LNCAP (cell line): ENCODE measurements at regions not wholly inside any gene's neighbourhood (a gene's known extent, or its start where the extent isn't known, plus 50 kb on each side); places are given as distances from the start of the nearest gene placed in this dataset.

ENCODE experiments used
- TF ChIP-seq, protein P1 (sequence below): fragments of 450-650 bp; IDR thresholded peaks from 2 replicates; pipeline ENCODE4 v1.5.1; 2017; ENCODE audit warnings: mild to moderate bottlenecking

DNA sequence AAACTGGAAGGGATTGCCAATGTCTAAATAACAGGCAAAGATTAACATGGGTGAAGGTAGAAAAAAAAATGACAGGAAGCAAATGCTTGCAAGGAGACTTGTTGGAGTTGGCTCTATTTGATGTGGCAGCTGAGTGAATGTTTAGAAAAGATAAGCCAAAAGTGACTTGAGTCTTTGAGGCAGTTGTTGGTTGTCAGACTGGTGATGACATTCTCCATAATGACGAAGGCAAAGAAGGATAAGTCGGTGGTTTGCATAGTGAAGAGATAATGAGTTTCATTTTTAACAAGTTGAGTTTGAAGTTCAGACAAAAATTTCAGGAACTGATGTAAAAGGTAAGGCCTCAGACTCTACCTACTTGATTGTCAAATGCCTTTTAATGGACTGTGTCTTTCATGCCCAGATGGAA, 704.1 kb upstream of the SGO1 start:
- TF ChIP-seq, protein P1, sequence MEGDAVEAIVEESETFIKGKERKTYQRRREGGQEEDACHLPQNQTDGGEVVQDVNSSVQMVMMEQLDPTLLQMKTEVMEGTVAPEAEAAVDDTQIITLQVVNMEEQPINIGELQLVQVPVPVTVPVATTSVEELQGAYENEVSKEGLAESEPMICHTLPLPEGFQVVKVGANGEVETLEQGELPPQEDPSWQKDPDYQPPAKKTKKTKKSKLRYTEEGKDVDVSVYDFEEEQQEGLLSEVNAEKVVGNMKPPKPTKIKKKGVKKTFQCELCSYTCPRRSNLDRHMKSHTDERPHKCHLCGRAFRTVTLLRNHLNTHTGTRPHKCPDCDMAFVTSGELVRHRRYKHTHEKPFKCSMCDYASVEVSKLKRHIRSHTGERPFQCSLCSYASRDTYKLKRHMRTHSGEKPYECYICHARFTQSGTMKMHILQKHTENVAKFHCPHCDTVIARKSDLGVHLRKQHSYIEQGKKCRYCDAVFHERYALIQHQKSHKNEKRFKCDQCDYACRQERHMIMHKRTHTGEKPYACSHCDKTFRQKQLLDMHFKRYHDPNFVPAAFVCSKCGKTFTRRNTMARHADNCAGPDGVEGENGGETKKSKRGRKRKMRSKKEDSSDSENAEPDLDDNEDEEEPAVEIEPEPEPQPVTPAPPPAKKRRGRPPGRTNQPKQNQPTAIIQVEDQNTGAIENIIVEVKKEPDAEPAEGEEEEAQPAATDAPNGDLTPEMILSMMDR, result no peak

DNA sequence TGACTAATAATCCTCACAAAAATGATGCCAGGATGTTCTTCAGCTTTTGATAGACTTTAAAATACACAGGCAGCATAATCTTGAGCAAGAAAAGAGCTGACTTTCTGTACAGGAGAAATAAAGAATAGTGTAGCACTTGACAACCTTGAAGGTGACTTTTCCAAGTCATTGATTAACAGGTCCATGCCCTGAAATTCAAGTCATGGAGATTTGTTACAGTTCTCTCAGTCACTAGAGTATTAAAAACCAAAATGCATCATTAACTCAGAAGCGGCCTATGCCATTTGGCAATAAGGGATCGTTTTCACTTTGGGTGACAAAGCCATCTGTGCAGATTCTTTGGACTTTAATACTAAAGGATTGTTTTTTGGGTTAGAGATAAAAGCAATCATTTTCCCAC, 692.7 kb upstream of the SGO1 start:
- TF ChIP-seq, protein P1, result no peak

DNA sequence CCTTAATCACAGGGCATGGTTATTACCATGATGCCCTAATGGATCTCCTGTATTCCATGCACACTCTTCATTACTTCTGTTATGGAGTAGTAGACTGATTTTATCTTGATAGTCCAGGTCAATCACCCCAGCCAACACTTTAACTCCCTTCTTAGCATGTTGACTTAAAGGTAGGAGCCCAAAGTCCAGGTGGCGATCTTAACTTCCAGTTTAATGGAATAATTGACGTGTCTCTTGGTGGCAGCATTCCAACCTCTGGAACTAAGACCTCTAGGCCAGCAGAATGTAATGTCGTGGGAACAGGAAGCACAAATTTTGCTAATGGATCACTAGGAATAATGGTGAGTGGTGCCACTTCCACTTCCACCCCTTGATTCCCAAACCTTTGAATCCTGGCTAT, 687.2 kb upstream of the SGO1 start:
- TF ChIP-seq, protein P1, result no peak

DNA sequence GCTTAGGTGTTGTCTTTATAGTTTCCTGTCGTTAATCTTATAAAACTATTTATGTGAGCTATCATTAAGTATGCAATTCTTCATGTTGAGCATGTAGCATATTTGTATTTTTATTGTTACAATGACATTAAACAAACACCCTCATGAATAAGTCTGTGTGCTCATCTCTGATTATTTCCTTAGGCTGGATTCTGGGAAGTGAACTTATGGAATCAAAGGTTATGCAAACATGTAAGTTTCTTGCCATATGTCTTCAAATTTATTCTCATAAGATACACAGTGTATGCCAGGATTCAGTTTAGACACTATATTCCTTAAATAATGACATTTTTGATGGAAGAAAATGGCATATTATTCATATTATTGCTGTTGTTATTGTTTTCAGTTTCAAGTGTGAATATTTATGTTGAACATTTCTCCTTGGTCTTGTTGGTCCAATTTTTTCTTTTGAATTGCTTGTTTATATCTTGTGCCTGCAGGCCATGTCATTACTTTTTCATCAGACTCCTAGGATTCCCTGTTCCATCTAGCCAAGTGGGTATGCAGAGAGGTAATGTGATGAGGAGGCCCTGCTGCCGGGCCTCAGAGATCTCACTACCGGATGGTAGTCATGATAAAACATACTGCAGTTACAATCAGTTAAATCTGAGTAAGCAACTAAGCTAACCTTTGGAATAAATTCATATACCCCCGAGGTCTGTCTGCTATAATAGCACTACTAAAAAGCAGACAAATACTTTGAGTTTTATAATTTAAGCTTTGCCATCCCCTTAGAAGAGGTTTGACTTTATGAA, 684.3 kb upstream of the SGO1 start:
- TF ChIP-seq, protein P1, result no peak

DNA sequence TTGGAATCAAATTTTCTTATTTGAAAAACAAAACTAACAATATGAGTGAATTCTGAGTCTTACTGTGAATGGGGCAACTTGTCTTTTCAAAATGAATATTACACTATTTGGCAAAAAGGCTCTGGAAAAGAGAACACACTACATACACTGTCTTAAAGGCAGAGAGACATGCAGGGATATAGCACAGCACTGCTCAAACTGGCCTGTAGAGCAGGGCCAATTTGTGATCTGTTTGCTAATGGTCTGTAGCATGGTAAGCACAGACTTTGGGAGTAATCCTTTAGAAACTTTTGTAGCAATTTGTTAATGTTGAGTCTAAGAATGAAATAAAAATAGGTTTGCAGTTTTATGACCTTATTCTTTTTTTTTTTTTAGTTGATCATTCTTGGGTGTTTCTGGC, 679.8 kb upstream of the SGO1 start:
- TF ChIP-seq, protein P1, result no peak

DNA sequence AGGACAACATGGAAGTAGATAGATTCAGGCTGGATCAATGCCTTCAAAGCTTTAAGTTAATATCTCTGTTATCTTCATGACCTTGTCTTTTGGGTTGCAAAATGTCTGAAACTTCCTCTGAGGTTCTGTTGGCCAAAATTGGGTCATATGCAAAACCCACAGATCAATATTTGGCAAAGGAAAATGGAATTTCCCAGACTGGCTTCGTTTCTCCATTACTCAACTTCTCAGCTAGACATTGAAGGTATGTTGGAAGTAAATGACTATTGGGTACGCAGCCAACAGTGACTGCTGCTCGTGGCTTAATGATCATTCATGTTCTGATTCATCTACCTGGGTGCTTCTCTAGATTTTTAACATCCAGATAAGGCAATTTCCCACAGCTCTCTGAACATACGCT, 675.4 kb upstream of the SGO1 start:
- TF ChIP-seq, protein P1, result no peak

DNA sequence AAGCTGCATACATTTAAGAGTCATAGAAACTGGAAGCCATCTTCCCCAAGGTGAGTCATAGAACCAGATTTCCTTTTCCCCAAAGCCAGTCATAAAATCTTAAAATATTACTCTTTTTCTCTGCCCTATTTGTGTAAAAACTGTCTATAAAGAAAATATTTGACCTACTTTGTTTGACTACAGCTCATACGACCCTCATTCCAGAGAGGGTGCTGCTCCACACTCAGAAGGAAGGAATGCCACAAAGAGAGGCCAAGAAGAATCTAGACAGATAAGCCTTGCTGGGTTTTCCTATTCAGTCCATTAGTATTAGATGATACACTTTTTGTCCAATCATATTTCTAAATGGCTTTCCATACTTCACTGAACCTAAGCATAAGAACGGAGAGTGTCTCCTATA, 671.6 kb upstream of the SGO1 start:
- TF ChIP-seq, protein P1, result no peak

DNA sequence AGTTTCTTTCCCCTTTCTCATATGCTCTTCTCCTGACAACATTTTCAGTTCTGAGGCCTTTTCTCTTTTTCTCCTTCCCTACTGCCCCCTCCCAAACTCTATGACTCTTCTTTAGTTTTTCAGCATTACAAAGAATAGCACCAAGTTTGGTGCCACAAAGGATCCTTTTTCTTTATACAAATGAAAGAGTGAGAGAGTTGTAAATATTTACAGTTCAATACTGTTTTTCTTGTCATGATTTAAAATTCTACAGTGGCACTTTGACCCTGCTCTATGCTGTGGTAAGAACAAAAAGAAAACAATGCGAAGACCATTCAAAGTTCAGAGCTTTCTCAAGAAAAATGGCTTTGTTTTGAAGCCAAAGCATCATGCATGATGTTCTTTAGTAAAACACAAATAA, 667.9 kb upstream of the SGO1 start:
- TF ChIP-seq, protein P1, result no peak
